CD4-positive, alpha-beta T cell treated with Interferon alpha-2 for 1 hour (primary cell): ENCODE measurements at regions not wholly inside any gene's neighbourhood (a gene's known extent, or its start where the extent isn't known, plus 50 kb on each side); places are given as distances from the start of the nearest gene placed in this dataset.

Source experiments
- DNase-seq, 2 donors: peaks; one replicate each; pipeline ENCODE4 v3.0.0-alpha.2; 2020 to 2022

DNA sequence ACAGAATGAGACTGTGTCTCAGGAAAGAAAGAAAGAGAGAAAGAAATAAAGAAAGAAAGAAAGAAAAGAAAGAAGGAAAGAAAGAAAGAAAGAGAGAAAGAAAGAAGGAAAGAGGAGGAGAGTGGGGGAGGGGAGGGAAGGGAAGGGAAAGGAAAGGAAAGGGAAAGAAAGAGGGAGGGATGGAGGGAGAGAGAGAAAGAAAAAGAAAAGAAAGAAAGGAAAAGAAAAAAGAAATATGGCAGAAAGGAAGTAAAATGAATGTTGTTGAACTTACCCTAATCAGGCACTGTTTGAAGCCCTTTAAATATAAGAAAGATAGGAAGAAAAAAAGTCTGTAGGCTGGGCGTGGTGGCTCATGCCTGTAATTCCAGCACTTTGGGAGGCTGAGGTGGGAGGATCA, 276.1 kb downstream of the INSC start:
- no peak for DNase-seq

DNA sequence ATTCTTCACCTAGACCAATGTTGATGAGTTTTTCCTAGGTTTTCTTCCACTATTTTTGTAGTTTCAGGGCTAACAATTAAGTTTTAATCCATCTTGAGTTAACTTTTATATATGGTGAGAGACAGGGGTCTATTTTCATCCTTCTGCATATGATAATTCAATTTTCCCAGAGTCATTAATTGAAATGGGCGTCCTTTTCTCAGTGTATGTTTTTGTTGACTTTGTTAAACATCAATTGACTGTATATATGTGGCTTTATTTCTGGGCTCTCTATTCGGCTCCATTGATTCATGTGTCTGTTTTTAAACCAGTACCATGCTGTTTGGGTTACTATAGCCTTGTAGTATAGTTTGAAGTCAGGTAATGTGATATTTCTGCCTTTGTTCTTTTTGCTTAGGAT, 282.1 kb downstream of the INSC start:
- no peak for DNase-seq

- no peak for DNase-seq
Observed at GRCh38 chr11:15406851-15407351, 292.2 kb downstream of the INSC start.

DNA sequence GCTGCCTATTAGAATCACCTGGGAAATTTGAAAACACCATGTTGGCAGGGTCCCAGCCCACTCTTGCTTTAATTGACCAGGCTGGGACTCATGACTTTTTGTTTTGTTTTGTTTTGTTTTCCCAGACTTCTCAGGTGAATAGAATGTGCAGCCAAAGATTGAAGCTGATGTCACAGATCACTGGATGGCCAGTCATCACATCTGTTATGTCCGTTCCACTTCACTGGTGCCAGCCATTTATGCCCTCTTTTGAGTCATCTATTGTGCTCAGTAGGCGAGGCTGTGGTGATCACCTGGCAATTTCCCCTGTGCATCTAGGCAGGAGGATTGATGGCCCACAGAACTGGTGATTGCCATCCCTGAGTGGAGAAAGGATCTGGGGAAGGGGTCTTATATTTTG, 297.3 kb downstream of the INSC start:
- no peak for DNase-seq

GRCh38 chr11:15418921-15419320, 304.2 kb downstream of the INSC start:
- no peak for DNase-seq

DNA sequence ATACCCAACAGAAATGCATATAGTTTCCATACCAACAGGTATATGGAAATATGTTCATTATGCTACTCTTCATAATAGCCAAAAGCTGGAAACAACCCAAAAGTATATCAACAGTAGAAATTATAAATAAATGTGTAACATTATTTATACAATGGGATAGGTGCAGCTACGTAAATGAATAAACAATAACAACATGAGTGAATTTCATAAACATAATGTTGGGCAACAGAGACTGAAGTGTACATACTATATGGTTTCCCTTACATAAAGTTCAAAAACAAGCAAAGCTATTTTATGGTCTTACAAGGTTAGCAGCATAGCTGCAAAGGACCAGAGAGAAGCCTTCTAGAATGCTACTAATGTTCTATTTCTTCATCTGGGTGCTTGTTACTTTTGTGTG, 305.0 kb downstream of the INSC start:
- DNase-seq = no peak

GRCh38 chr11:15430381-15430780, 315.7 kb downstream of the INSC start:
- DNase-seq = no peak

- no peak for DNase-seq
Observed at GRCh38 chr11:15434529-15434928, 319.8 kb downstream of the INSC start.

DNA sequence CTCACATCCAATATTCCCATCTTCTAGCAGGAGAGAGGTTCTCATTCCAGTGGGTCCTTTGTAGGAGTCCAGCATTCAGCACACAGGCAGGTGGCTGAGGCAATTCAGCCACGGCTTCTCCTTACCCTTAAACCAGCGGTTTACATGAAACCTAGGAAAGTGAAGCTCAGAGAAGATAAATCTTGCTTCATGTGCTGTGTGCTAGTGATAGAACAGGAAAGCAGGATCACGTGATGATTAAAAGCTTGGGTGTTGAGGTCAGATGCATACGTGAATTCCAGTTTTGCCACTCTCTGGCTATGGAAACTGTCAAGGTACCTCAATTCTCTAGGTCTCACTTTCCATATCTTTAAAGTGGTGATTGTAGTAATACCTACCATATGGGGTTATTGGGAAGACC, 331.6 kb downstream of the INSC start:
- no peak for DNase-seq

GRCh38 chr11:15446929-15447328, 332.2 kb downstream of the INSC start:
- no peak for DNase-seq

DNA sequence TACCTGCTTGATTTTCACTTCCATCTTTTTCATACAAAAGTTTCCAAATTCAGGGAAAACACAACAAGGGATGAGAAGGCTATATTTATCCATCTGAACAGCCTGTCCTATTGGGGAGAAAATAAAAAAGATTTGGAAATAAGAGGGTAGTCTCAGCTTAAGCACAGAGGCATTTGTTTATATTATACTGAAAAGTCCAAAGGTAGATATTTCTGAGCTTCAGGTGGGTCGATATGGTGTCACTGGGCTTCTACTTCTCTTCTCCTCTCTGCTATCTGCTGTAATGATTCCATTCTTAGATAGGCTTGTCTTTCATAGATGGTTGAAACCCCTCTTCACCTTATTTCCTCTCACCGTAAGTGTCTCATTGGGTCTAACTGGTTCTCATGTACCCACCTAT, 337.0 kb downstream of the INSC start:
- DNase-seq = no peak

GRCh38 chr11:15453211-15453765, 338.6 kb downstream of the INSC start:
- DNase-seq = no peak

DNA sequence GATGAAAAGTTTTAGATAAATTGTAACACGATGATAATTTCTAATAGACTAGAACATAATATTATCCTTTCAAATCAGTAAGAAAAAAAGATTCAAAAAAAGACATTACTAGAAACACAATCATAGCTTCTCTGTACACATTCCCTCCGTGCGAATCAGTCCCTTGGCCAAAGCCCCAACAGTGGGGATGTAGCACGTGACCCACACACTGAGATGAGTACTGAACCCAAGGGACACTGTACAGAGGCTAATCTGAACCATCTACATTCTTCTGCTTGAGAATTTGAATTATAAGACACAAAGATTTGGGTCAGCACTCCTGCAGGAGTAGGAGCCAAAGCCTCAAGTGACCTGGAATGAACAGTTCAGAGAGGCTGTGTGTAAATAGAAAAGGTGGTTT, 353.7 kb downstream of the INSC start:
- DNase-seq = no peak

- DNase-seq = no peak
Observed at GRCh38 chr11:15471048-15471894, 356.5 kb downstream of the INSC start.

DNA sequence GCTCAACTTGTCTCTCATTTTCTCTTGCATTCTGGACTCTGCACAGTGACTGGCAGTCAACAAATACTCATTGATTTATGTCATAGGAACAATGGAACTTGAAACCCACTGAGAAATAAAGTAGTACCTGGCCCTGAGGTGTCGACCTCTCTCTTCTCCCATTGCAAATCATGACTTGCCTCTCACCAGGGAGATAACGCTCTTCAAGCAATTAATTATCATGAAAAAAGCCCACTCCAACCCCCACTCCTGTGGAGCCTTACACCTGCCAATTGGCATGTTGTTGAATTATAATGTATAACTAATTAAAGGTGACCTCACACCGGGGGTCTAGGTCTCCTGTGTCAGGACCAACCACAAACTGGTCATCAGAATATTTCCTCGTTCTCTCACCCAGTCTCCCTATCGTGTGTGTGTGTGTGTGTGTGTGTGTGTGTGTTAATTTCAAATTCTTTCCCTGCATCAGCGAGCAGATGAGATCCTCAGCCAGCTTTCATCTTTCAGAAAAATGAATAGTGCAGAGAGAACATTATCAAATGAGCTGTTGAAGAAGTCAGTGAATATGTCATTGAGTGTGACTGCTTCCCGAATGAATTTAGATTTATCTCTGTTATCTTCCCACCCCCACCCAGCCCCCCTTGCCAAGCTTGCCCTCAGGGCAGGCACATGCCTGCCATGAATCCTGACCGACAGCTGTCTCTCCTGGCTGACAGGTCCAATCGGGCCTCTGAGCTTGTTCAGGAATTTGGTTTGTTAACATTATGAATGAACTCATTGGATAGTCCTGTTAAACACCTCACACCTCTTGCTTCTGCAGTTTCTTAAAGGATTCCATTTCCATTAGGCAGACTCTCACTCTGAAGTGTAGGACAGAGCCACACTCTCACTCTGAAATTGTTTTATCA, 357.4 kb downstream of the INSC start:
- no peak for DNase-seq

DNA sequence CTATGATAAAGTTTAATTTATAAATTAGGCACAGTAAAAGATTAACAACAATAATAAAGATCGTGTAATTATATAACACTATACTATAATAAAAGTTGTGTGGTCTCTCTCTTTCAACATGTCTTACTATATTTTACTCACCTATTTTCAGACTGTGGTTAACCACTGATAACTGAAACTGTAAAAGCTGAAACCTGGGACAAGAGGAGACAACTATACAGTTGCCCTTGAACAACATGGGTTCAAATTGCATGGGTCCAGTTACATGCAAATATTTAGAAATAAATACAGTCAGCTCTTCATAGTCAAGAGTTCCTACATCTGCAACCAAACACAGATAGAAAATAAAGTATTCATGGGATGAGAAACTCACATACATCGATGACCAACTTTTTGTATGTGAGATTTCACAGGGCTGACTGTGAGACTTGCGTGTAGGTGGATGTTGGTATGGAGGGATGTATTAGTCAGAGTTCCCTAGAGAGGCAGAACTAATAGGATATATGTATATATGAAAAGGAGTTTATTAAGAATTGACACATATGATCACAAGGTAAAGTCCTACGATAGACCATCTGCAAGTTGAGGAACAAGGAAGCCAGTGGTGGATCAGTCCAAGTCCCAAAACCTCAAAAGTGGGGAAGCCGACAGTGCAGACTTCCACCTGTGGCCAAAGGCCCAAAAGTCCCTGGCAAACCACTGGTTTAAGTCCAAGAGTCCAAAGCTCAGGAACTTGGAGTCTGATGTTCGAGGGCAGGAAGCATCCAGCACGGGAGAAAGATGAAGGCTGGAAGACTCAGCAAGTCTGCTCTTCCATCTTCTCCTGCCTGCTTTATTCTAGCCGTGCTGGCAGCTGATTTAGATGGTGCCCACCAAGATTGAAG, 359.5 kb downstream of the INSC start:
- no peak for DNase-seq

DNA sequence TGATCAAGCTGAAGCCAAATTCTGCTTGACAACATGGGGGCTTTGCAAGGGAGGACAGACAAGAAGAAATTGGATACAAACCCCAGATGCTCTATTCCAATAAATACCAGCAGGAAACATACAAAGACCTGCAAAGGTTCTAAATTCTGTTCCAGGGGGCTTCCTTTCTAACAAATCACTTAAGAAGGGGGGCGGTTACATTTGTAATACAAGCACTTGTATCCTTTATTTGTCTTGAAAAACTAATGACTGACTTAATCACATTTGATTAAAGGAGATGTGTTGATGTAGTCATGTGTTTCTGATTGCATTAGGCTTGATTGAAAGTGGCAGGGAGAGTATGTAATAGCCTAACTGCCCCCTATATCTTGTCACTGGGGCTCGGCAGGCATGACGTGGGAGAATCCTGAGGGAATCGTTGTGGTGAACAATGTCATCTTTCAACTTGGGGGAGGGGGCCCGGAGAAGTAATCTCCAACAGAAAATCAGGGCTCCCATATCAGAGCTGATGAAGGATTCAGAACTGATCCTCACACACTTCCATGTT, 361.7 kb downstream of the INSC start:
- no peak for DNase-seq

DNA sequence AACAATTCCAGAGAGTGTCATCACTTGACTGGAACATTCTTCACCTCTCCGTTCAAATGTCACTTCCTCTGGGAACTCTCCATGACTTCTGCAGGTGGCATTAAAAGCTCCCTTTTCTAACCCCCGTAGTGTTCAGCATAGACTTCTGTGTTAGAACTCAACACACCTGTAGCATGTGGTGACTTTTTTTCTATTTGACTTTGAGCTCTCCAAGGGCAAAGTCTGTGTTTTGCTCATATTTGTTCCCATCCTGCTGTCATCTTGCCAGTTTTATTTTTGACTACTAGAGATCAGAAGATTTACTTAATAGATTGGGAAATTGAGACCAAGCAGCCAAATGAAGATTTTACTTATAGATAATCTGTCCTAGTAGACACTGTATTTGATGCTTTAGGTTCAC, 367.1 kb downstream of the INSC start:
- no peak for DNase-seq

GRCh38 chr11:15483205-15483604, 368.5 kb downstream of the INSC start:
- DNase-seq = no peak

DNA sequence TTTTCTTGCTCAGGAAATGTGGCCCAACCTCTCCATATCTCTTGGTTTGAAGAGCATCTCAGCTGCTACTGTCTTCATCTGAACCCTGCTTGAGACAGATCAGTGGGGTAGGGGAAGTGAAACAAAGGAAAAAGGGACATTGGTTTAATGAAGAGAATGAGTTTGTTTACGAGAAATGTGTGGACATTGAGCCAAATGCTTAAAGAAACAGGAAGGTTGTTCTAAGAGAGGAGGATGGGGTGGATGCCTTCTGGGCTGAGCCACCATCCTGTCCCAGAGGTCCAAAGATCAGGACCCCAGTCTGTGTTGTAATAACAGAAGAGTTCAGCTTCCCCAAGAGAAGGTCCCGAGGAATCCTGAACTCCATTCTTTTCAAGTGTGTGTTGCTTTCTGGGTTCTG, 369.7 kb downstream of the INSC start:
- DNase-seq = no peak

DNA sequence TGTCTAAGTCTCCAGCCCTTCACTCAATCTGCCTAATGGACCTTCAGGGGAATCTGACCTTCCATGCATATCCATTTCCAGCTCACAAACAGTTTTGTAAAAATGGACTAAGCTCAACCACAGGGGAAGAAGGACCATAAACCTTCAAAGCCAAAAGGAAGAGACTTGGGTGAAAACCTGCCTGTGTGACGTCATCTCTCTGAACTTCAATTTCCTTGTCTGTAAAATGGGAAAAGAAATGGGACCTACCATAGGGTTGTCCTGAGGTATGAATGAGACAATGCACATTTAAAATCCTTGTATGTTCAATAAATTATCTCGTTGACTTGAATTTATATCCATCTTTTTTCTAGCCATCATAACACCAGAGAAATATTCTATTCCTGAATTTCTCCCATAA, 370.7 kb downstream of the INSC start:
- no peak for DNase-seq

DNA sequence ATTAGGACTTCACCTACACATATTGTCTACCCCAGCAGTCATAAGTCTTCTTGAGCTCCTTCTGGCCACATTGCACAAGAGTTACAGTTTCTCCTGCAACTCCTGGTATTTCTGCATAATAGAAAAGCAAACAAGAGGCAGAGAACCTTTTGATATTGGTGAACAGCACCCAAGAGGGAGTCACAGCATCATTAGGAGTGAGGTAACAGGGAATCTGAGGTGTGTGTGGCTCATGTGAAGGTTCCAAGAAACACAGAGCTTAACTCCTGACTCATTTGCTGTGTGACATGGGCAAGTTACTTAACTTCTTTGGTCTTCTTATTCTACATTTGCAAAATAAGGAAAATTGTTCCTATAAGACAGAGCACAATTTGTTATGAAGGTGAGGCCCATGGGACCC, 374.6 kb downstream of the INSC start:
- no peak for DNase-seq
